ENCODE measurements at regions not wholly inside any gene's neighbourhood (a gene's known extent, or its start where the extent isn't known, plus 50 kb on each side); places are given as distances from the start of the nearest gene placed in this dataset.

DNA sequence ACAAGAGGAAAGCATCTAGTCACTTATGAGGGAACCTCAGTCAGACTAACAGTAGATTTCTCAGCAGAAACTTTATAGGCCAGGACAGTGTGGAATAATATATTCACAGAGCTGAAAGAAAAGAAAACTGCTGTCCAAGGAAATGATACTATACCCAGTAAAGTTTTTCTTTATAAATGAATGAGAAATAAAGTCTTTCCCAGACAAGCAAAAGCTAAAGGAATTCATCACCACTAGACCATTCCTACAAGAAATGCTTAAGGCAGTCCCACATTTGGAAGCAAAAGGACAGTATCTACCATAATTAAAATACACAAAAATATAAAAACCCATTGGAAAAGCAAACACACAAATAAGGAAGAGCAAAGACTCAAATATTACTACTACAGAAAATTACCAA, 59.9 kb downstream of the PSMG1 start:
- ATAC-seq: no peak
- no peak for DNase-seq (ENCODE audit: low read depth, low spot score)
- BruUV-seq (replicated peaks): no TSS peak
- in situ Hi-C loops (cut with MboI): loop anchor here (10.0 kb wide), 2 partner anchors 389 to 619 kb away; no protein-coding TSS in a partner anchor
- H3K4me2 ChIP-seq (ENCODE audit: control insufficient read depth, insufficient read depth): no peak overlapping the region
- FAIRE-seq: no peak
- no peaks in the 10 kb centered on the region for H3K36me3 ChIP-seq (ENCODE audit: control insufficient read depth in 2 of 2, insufficient read depth in 2 of 2, low read length in 1 of 2)
- H3K4me1 ChIP-seq (ENCODE audit: control insufficient read depth, insufficient read depth, low read length): no peaks in the 10 kb centered on the region
- H4K20me1 ChIP-seq (ENCODE audit: control insufficient read depth, insufficient read depth): no peaks in the 10 kb centered on the region
- CTCF ChIA-PET: interaction anchor here (1.0 to 1.1 kb wide), 2 partner anchors 9 to 389 kb away, joined by 3 to 5 read pairs; no protein-coding TSS in a partner anchor
- POLR2A ChIA-PET: no interaction called here
- intact Hi-C loops (cut with micrococcal nuclease; ENCODE audit: unreplicated experiment): no loop called here
- H3K9ac ChIP-seq (ENCODE audit: control insufficient read depth, insufficient read depth, low read length): no peak overlapping the region
- H3K27ac ChIP-seq (ENCODE audit: control insufficient read depth, insufficient read depth): no peak overlapping the region
- RAD21 ChIA-PET (ENCODE audit: unreplicated experiment): no interaction called here
- H3K27me3 ChIP-seq (replicated peaks in 1 of 2; ENCODE audit: control insufficient read depth in 2 of 2, insufficient read depth in 2 of 2, low read length in 1 of 2): no peaks in the 10 kb centered on the region
- H3K9me3 ChIP-seq (replicated peaks; ENCODE audit: control insufficient read depth, insufficient read depth, low read length): no peaks in the 10 kb centered on the region
- no peak overlapping the region for H3K4me3 ChIP-seq
- SMC1A ChIA-PET (ENCODE audit: uncharacterized antibody, unreplicated experiment): interaction anchor here (0.8 to 2.1 kb wide), 2 partner anchors 10 to 388 kb away, joined by 3 to 11 read pairs; no protein-coding TSS in a partner anchor
- no peak overlapping the region for H2AFZ ChIP-seq (ENCODE audit: control insufficient read depth, low read depth, low read length)
- H3K79me2 ChIP-seq (ENCODE audit: control insufficient read depth, insufficient read depth, low read length): no peaks in the 10 kb centered on the region
- TF ChIP-seq BACH1 (IDR thresholded peaks at IDR 0.05; ENCODE audit: borderline replicate concordance) (no peak), MXI1 (IDR thresholded peaks at IDR 0.05; ENCODE audit: low read depth, low read length) (no peak), POU2F2 (IDR thresholded peaks at IDR 0.05; ENCODE audit: borderline replicate concordance, low read depth, low read length) (no peak), FOS (IDR thresholded peaks at IDR 0.05; ENCODE audit: borderline replicate concordance, extremely low read depth, insufficient read length) (no peak), RELA (IDR thresholded peaks at IDR 0.05; ENCODE audit: borderline replicate concordance, partially characterized antibody) (no peak), JUNB (IDR thresholded peaks at IDR 0.05) (no peak), REST (IDR thresholded peaks at IDR 0.05; ENCODE audit: low read depth, low read length) (no peak), ZNF24 (IDR thresholded peaks at IDR 0.05) (no peak), CHD4 (IDR thresholded peaks at IDR 0.05) (no peak), POLR2AphosphoS2 (IDR thresholded peaks at IDR 0.05; ENCODE audit: low read depth, low read length) (no peak), NFYA (IDR thresholded peaks at IDR 0.05; ENCODE audit: borderline replicate concordance, low read depth, low read length) (no peak), ZBTB11 (CRISPR knock-in tag; IDR thresholded peaks at IDR 0.05) (no peak), RUNX3 (IDR thresholded peaks at IDR 0.05; ENCODE audit: low read length) (no peak), FOXK2 (IDR thresholded peaks at IDR 0.05) (no peak), ZNF274 (IDR thresholded peaks at IDR 0.05; ENCODE audit: insufficient read depth, insufficient read length) (no peak), IRF4 (IDR thresholded peaks at IDR 0.05; ENCODE audit: low read depth, low read length) (no peak), MTA3 (IDR thresholded peaks at IDR 0.05; ENCODE audit: borderline replicate concordance, low read length) (no peak), NKRF (conservative IDR thresholded peaks at IDR 0.05) (no peak), KDM1A (IDR thresholded peaks at IDR 0.05; ENCODE audit: borderline replicate concordance) (no peak)

Data from GM12878 (cell line).